CD14-positive monocyte (primary cell): ENCODE measurements at regions not wholly inside any gene's neighbourhood (a gene's known extent, or its start where the extent isn't known, plus 50 kb on each side); places are given as distances from the start of the nearest gene placed in this dataset.
A peak's percentile ranks its signal among the peaks of the same experiment; 100 is the strongest.

Experiments used
- DNase-seq, 3 donors: peaks; one replicate each; pipeline ENCODE4 v3.0.0-alpha.2; 2011 to 2022
- H2AFZ ChIP-seq: 2 replicates; pipeline ENCODE4 v1.6.0; 2012; ENCODE audit warnings: mild to moderate bottlenecking, low read depth, low read length, inconsistent platforms; ENCODE audit not compliant: insufficient read depth, poor library complexity, severe bottlenecking
- H3K27ac ChIP-seq, 2 donors: 1 replicate in 1 of 2; 2 replicates in 1 of 2; pipeline ENCODE4 v1.5.1; 2012 to 2013; ENCODE audit warnings: low read length in 2 of 2, control low read depth in 1 of 2, inconsistent platforms in 1 of 2, low read depth in 1 of 2, mild to moderate bottlenecking in 1 of 2
- H3K27me3 ChIP-seq, 2 donors: one replicate each; pipeline versions ENCODE4 v1.6.0 to v1.6.1; 2011 to 2013; ENCODE audit warnings: low read length in 2 of 2; ENCODE audit not compliant: control insufficient read depth in 2 of 2, insufficient read depth in 2 of 2
- H3K36me3 ChIP-seq, 2 donors: replicated peaks in 1 of 2; 1 replicate in 1 of 2; 2 replicates in 1 of 2; pipeline versions ENCODE4 v1.5.1 to v1.6.1; 2012 to 2013; ENCODE audit warnings: low read length in 2 of 2, control low read depth in 1 of 2, inconsistent platforms in 1 of 2, mild to moderate bottlenecking in 1 of 2; ENCODE audit not compliant: insufficient read depth in 2 of 2, control insufficient read depth in 1 of 2
- H3K4me1 ChIP-seq, 2 donors: 1 replicate in 1 of 2; 2 replicates in 1 of 2; pipeline versions ENCODE4 v1.5.1 to v1.6.1; 2012 to 2013; ENCODE audit warnings: low read length in 2 of 2, control low read depth in 1 of 2, inconsistent platforms in 1 of 2, mild to moderate bottlenecking in 1 of 2, moderate library complexity in 1 of 2; ENCODE audit not compliant: insufficient read depth in 2 of 2, control insufficient read depth in 1 of 2
- H3K4me2 ChIP-seq: replicated peaks from 2 replicates; pipeline ENCODE3; 2012; ENCODE audit warnings: low read length, moderate library complexity, mild to moderate bottlenecking; ENCODE audit not compliant: poor library complexity, severe bottlenecking; ENCODE audit errors: extremely low read depth
- H3K4me3 ChIP-seq, 3 experiments: fragments of 200-600 bp in 1 of 3; sonication (generic) in 1 of 3; replicated peaks in 1 of 3; 1 replicate in 2 of 3; 2 replicates in 1 of 3; pipeline ENCODE4 v1.5.1; 2011 to 2013; ENCODE audit warnings: low read length in 3 of 3, mild to moderate bottlenecking in 3 of 3, control low read depth in 2 of 3, low read depth in 2 of 3, inconsistent platforms in 1 of 3, moderate library complexity in 1 of 3
- H3K79me2 ChIP-seq: 2 replicates; pipeline ENCODE4 v1.6.0; 2012; ENCODE audit warnings: mild to moderate bottlenecking, control low read depth, inconsistent platforms, low read length, moderate library complexity; ENCODE audit not compliant: insufficient read depth
- H3K9ac ChIP-seq: 2 replicates; pipeline ENCODE4 v1.6.0; 2017; ENCODE audit warnings: low read length, mild to moderate bottlenecking; ENCODE audit not compliant: insufficient read depth, poor library complexity, severe bottlenecking
- H3K9me3 ChIP-seq, 2 donors: replicated peaks in 1 of 2; 1 replicate in 1 of 2; 2 replicates in 1 of 2; pipeline versions ENCODE4 v1.5.1 to v1.6.1; 2012 to 2013; ENCODE audit warnings: low read length in 2 of 2, control low read depth in 1 of 2; ENCODE audit not compliant: control insufficient read depth in 1 of 2, insufficient read depth in 1 of 2
- H4K20me1 ChIP-seq: 2 replicates; pipeline ENCODE4 v1.6.0; 2012; ENCODE audit warnings: mild to moderate bottlenecking, low read length, control low read depth, moderate library complexity; ENCODE audit not compliant: insufficient read depth
- H3K27ac Mint-ChIP-seq, 7 donors: one replicate each; pipeline ENCODE4 v1.8.0; 2020; ENCODE audit warnings: mild to moderate bottlenecking in 7 of 7, mixed read lengths in 7 of 7, moderate library complexity in 6 of 7, inconsistent platforms in 2 of 7
- H3K27me3 Mint-ChIP-seq, 3 donors: one replicate each; pipeline ENCODE4 v1.8.0; 2021 to 2022; ENCODE audit warnings: low read depth in 3 of 3, mild to moderate bottlenecking in 3 of 3, mixed read lengths in 3 of 3, moderate library complexity in 3 of 3, inconsistent platforms in 1 of 3
- H3K36me3 Mint-ChIP-seq, 2 donors: one replicate each; pipeline ENCODE4 v1.8.0; 2020; ENCODE audit warnings: mixed read lengths in 2 of 2, inconsistent platforms in 1 of 2, mild to moderate bottlenecking in 1 of 2
- H3K4me1 Mint-ChIP-seq: one replicate; pipeline ENCODE4 v1.8.0; 2020; ENCODE audit warnings: mild to moderate bottlenecking, mixed read lengths
- H3K4me3 Mint-ChIP-seq, 2 donors: one replicate each; pipeline ENCODE4 v1.8.0; 2020; ENCODE audit warnings: mild to moderate bottlenecking in 2 of 2, mixed read lengths in 2 of 2, moderate library complexity in 1 of 2
- H3K9me3 Mint-ChIP-seq, 7 donors: one replicate each; pipeline ENCODE4 v1.8.0; 2020 to 2022; ENCODE audit warnings: mixed read lengths in 7 of 7, mild to moderate bottlenecking in 6 of 7, moderate library complexity in 6 of 7, inconsistent platforms in 2 of 7
- CTCF ChIP-seq: fragments of 200-600 bp; IDR thresholded peaks from one replicate; pipeline ENCODE4 v1.8.0; 2022; ENCODE audit warnings: antibody characterized with exemption, mild to moderate bottlenecking
- WGBS: methylation state at CpG from one replicate; pipeline ENCODE4 v1.1.5; 2013; ENCODE audit warnings: missing lambda C conversion rate; ENCODE audit not compliant: insufficient coverage; 5-methylcytosine and 5-hydroxymethylcytosine counted together
- intact Hi-C, 2 donors: fragments of 100-400 bp; cut with micrococcal nuclease; formaldehyde crosslinking; loops; one replicate each; pipeline versions ENCODE4 v1.15.0 to v1.15.1; 2023

DNA sequence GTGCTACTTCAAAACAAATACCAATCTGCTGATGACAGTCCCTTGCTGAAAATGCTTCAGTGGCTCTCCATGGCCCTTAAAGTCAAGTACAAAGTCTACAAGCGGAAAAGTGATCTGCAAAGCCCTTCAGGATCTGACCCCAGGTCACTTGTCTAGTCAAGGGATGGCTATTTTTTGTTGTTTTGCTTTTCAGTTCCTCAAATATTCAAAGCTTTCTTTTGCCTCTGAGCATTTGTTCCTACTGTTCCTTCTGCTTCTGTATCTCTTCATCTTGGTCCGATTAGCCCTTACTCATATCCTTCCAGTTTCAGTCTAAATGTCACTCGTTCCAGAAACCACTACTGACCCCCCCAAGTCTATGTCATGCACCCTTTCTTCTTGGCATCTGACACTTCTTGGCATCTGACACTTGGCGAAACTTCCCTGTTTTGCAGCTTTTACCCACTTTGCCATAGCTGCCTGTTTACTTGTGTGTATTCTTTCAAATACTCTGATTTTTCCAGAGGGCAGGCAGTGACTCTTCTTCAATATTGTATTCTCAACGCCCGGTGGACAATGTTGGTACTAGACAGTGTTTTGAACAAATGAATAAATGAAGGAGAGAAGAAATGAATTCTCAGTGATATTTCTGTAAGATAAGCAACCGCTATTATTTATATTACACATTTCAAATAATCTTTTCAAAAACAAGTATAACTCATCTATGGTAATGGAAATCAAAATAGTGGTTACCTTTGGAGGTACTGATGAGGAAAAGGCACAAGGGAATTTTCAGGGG, 175.9 kb upstream of the FN1 start:
- Histone ChIP-seq H3K9me3 (no peaks in the 10 kb centered on the region), H3K4me3 (no peak overlapping the region), H3K4me1 (peaks cover 22 to 30% of the 10 kb centered on the region in 2 donors), H4K20me1 (no peaks in the 10 kb centered on the region), H3K36me3 (no peaks in the 10 kb centered on the region), H3K9ac (no peak overlapping the region), H3K27ac (no peak overlapping the region), H2AFZ (no peak overlapping the region), H3K79me2 (no peaks in the 10 kb centered on the region), H3K27me3 (no peaks in the 10 kb centered on the region), H3K4me2 (no peak overlapping the region)
- Mint-ChIP-seq H3K36me3 (no peaks in the 10 kb centered on the region), H3K4me1 (peaks cover 22% of the 10 kb centered on the region), H3K27me3 (peaks cover 1 to 6% (median 5%) of the 10 kb centered on the region in 3 donors), H3K9me3 (no peaks in the 10 kb centered on the region), H3K4me3 (peak overlapping the region in 1 of 2 donors; percentile 51), H3K27ac (peak overlapping the region in 6 of 7 donors; percentile 1 to 72 (median 32))
- WGBS = 14% methylated on average over 3 of the region's 7 CpGs
- TF ChIP-seq CTCF = no peak
- DNase-seq = peak; percentile 62 to 74 (median 67)
- intact Hi-C loops = no loop called here

DNA sequence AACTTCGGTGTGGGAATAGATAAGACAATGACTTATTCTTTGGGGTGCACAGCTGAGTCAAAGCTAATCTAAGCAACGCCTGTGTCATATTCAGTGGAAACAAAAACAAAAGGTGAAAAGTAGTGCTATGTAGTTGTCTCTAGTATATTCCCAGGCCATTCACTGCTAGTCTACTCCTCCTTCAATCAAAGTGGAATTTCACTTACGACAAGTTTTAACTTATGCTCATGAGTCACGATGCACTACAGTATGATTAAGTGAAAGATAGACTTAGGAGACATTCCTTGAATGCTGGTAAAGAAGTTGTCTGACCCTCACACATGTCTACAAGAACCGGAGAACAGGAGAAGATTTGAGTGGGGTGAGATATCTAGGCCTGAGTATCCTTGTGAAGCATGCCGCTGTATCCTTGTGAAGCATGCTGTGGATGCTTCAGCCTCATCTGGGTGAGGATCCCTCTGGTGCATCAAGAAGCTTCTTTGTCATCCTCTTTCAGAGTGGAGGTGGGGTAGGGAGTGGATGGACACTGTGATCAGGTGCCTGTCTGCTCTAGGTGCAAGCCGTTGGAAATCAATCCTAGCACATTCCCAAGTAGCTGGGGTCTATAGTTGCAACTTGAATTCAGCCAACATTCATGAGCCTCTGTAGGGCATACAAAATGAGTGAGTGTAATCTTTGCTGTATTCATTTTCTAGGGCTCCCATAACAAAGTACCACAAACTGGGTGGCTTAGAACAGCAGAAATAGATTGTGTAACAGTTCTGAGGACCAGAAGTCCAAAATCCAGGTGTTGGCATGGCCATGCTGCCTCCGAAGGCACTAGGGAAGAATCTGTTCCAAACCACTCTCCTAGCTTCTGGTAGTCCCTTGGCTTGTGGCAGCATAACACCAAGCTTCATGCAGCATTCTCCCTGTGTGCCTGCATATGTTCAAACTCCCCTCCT, 173.5 kb upstream of the FN1 start:
- no peaks in the 10 kb centered on the region for H3K36me3 Mint-ChIP-seq
- intact Hi-C loops = no loop called here

More for the DNA sequence above, 173.5 kb upstream of the FN1 start:
- Mint-ChIP-seq H3K9me3 (peaks cover 0 to 2% (median 0%) of the 10 kb centered on the region in 7 donors), H3K27me3 (peaks cover 0 to 5% (median 4%) of the 10 kb centered on the region in 3 donors), H3K4me1 (peaks cover 15% of the 10 kb centered on the region), H3K27ac (peak overlapping the region in 1 of 7 donors; percentile 31), H3K4me3 (no peak overlapping the region)
- no peaks in the 10 kb centered on the region for H3K36me3 ChIP-seq
- no peak overlapping the region for H3K4me2 ChIP-seq
- H2AFZ ChIP-seq = no peak overlapping the region
- H3K9me3 ChIP-seq = no peaks in the 10 kb centered on the region
- H3K4me3 ChIP-seq = no peak overlapping the region
- H3K27ac ChIP-seq = no peak overlapping the region
- H4K20me1 ChIP-seq = no peaks in the 10 kb centered on the region
- no peaks in the 10 kb centered on the region for H3K27me3 ChIP-seq
- no peak overlapping the region for H3K9ac ChIP-seq
- H3K79me2 ChIP-seq = no peaks in the 10 kb centered on the region
- no peak for DNase-seq
- H3K4me1 ChIP-seq = peaks cover 9 to 12% of the 10 kb centered on the region in 2 donors
- no peak for TF ChIP-seq CTCF
- no CpG with 5 or more reads among the region's 8 CpGs for WGBS
